ENCODE measurements at regions not wholly inside any gene's neighbourhood (a gene's known extent, or its start where the extent isn't known, plus 50 kb on each side); places are given as distances from the start of the nearest gene placed in this dataset.

GRCh38 chr4:126718136-126718535, 914.6 kb upstream of the INTU start:
- no peak for DNase-seq

- no peak for DNase-seq
Observed at GRCh38 chr4:126719852-126720251, 912.9 kb upstream of the INTU start.

GRCh38 chr4:126725906-126726305, 906.9 kb upstream of the INTU start:
- DNase-seq = no peak

- DNase-seq = no peak
Observed at GRCh38 chr4:126727461-126727860, 905.3 kb upstream of the INTU start.

GRCh38 chr4:126731062-126731461, 901.7 kb upstream of the INTU start:
- no peak for DNase-seq

- no peak for DNase-seq
Observed at GRCh38 chr4:126733301-126733700, 899.5 kb upstream of the INTU start.

DNA sequence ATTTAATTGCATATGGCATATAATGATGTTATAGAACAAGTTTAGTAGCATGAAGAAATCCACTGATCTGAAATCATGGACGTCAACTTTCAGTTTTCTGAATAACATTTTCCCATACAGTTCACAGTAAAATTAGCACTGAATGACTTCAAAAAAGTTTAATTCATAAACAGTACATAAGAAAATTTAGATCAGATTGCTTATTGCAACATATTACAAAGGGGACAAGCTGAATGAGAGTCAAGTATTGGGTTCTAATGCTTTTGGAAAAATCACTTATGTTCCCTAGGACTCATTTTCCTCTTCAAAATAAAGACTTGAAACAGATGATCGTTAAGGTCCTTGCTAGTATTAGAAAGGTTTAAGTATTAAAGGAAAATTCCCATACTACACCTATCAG, 898.3 kb upstream of the INTU start:
- DNase-seq = no peak

DNA sequence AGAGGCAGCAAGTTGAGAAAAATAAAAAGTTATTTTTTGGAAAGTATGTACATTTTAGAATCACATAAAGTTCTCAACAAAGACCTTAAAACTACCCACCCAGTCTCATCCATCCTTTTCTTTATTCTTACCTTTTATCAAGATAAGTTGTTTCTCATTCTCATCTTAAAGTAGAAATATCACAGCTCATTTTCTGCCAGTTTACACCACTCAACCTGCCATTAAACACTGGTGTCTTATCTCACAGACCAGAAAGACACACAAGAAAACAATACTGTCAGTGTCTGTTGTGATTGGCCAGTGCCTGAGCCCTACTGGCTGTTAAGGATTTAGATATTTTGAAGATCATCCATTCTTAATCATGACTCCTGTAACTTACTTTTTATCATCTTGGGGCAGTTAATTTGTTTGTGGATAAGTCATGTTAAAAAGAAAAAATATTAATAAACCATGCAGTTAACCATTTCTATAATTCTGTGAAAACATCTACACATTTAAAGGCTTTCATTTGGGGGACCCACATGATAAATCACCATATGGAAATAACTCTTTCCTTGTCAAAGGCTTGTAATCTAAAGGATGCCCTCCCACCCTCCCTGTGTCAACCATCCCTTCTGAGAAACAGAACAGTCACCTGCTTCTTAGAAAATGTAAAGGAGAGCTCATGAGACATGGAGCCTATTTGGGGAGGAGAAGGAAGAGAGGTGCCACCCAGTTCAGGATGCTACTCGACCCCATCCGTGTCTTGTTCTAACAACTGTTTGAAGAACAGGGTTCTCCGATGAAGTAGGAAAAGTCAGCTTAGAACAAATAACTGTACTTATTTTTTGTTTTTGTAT, 897.2 kb upstream of the INTU start:
- no peak for DNase-seq

GRCh38 chr4:126736133-126736518, 896.6 kb upstream of the INTU start:
- DNase-seq = no peak

DNA sequence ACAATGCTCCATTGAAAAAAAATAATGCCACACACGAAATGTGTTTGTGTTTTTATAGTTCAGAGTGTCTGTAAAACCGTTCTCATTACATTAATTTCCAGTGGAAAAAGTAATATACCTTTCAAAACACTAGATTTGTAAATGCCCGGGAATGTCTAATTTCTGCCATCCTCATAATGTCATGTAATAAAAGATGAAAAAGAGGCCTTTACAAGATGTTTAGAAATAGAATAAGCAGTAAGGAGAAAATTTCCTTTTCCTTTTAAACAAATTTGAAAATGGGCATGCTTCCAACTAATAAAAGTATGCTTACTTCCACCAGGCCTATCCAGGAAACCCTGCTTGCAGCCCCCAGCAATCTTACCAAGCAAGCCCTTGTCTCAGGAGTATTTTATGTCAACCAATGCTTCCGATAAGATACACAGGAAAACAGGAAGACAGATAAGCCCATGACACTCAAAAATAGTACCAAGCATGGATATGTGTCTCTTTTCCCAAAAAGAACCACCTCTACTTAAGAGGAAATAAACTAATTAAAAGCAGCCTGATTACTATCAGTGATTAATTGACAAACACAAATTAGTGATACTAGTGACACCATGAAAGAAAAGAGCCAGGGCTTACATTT, 894.7 kb upstream of the INTU start:
- no peak for DNase-seq

DNA sequence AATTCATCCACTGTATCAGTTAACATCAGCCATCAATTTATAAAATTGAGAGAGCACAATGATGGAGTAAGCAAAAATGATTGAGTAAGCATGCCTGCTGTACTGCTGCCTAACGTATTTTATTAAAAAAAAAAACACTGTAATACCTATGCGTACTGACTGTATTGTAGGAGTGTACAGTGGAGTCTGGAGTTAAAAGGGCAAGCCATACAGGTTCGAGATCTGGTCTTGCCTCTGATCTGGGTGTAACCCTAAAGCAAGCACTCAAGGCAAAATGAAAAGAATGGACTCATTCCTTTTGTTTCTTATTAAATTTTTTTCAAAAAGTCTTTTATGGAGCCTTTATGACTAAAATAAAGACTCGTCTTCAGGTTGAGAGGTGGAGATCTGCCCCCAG, 894.2 kb upstream of the INTU start:
- DNase-seq = no peak

- DNase-seq = no peak
Observed at GRCh38 chr4:126738926-126739325, 893.8 kb upstream of the INTU start.

DNA sequence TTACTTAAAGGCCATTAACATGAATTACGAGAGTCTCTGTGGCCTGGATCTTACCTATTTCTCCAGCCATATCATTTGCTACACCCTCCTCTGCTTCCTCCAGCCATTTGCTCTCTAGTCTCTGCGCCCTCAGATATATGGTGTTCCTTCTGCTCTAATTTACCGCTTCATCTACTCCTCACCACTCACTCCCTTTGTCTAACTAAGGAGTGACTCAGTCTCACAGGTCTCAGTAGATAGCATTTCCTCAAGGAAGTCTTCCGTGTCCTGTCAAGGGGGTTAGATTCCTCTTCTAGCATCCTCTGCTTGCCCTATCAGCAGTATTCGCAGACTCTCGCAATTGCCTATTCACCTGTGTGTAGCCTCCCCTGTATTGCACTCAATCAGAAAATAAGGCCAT, 892.1 kb upstream of the INTU start:
- DNase-seq = no peak

DNA sequence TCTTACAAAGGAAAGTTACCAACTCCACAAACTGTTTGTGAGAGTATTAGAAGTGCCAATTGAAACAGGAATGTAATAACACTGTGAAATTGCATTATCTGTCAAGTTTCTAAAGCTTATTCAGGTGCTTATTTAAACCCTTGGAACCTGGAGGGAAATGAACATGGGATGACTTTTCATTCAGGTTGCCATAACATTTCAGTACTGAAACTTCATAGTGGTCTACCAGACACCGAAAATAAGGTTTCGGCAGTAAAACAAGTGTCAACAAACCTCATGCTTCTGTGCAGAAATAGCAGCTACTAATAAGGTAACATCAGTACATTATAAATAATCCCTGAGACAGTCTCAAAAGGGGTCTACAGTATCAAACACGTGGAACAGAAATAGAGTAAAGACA, 890.7 kb upstream of the INTU start:
- peak in 1 of 5 experiments; percentile 13 for DNase-seq

DNA sequence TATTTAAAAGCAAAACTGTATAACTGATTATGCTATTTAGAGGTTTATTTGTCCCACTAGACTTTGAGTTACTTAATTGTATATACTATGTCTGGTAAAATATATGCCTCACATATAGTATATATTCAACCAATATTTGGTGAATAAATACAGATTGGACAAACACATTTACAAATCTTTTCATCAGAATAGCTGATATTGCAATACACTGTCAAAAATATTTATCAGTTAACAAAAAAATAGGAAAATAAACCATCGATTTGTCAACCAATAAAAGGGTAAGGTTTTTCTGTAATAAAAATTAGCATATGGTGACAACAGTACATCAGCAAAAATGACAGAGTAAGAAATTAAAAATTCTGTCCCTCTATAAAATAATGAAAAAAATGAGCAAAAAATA, 889.9 kb upstream of the INTU start:
- no peak for DNase-seq

DNA sequence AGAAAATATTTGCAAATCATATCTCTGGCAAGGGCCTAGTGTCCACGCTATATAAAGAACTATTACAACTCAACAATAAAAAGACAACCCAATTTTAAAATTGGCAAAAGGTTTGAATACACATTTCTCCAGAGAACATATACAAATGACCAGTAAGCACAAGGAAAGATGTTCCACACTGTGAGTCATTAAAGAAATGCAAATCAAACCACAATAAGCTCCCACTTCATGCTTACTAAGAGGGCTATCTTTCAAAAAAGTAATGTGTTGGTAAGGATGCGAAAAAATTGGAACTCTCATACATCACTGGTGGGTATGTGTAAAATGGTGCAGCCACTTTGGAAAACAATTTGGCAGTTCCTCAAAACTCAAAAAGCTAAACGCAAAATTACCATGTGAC, 884.0 kb upstream of the INTU start:
- no peak for DNase-seq

GRCh38 chr4:126750723-126751122, 882.0 kb upstream of the INTU start:
- no peak for DNase-seq

DNA sequence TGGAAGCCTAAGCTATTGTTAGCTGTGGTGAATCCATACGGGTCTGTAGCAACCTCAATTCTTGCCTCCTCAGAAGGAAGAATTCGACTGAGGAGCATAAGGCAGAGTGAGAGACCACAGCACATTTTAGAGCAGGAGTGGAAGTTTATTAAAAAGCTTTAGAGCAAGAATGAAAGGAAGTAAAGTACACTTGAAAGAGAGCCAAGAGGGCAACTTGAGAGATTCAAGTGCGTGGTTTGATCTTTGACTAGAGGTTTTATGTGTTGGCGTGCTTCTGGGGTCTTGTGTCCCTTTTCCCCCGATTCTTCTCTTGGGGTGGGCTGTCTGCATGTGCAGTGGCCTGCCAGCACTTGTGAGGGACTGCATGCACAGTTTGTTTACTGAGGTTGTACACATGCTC, 880.6 kb upstream of the INTU start:
- DNase-seq = no peak

- DNase-seq = no peak
Observed at GRCh38 chr4:126752702-126753101, 880.1 kb upstream of the INTU start.

DNA sequence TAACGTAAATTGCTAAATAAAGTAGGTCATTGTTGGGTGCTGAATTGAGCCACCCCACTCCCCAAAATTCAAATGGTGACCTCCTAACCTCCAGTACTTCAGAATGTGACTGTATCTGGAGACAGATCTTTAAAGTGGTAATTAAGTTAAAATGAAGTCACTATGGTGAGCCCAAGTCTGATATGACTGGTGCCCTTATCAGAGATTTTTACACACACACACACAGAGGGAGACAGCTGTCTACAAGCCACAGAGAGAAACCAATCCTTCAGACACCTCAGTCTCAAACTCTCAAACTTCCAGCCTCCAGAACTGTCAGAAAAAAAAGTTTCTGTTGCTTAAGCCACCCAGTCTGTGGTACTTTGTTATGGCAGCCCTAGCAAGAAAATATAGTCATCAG, 879.2 kb upstream of the INTU start:
- DNase-seq = peak in 1 of 5 experiments; percentile 12

DNA sequence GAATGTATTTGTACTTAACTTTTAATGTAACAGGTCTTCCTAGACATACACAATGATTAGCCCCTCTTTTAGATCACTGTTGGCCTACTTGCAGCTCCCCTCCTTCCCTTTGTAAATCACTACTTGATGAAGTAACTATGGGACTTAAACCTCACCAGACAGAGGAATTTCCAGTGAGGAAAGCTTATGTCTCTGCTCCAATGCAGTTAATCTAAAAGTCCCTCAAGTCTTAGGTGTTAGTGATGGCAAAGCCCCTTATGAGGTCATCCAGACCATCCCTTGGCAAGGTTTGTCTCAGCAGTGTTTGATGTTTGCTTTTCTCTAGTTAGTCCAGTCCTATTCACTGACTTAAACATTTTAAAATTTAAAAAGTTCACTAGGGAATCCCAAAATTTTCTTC, 877.3 kb upstream of the INTU start:
- no peak for DNase-seq

GRCh38 chr4:126756050-126756829, 876.5 kb upstream of the INTU start:
- DNase-seq = no peak

- no peak for DNase-seq
Observed at GRCh38 chr4:126757219-126757618, 875.5 kb upstream of the INTU start.

DNA sequence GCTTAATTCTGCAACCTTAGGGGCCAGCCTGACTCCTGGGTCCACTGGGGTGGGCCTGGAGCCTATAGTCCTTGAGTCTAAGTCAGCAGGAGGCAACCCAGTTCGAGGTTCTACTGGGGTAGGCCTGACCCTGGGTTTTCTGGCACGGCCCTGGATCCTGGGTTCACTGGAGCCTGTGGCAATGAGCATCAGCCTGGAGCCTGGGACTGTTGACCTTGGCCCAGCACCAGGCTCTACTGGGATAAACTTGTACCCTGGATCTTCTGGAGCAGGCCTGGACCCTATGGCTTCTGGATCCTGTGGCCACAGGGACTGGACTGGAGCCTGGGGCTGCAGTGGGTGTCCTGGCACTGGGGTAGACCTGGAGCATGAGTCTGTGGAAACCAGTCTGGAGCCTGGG, 874.3 kb upstream of the INTU start:
- DNase-seq = no peak

Measured in T-helper 2 cell (primary cell).